Neural cell (in vitro differentiated cells): ENCODE measurements at regions not wholly inside any gene's neighbourhood (a gene's known extent, or its start where the extent isn't known, plus 50 kb on each side); places are given as distances from the start of the nearest gene placed in this dataset.

Source experiments
- POLR2AphosphoS5 ChIP-seq: IDR thresholded peaks from 2 replicates; pipeline ENCODE4 v1.6.1; 2012
- SMC3 ChIP-seq: fragments of 450-650 bp; conservative IDR thresholded peaks from 2 replicates; pipeline ENCODE4 v1.6.1; 2014; ENCODE audit warnings: antibody characterized with exemption, mild to moderate bottlenecking, moderate library complexity; ENCODE audit not compliant: poor library complexity
- TF ChIP-seq, protein P1 (sequence below): IDR thresholded peaks from 2 replicates; pipeline ENCODE4 v1.6.1; 2012; ENCODE audit warnings: borderline replicate concordance
- TF ChIP-seq, protein P2 (sequence below): fragments of 450-650 bp; IDR thresholded peaks from 2 replicates; pipeline ENCODE4 v1.5.1; 2014; ENCODE audit warnings: antibody characterized with exemption, mild to moderate bottlenecking, moderate library complexity; ENCODE audit not compliant: poor library complexity, severe bottlenecking

DNA sequence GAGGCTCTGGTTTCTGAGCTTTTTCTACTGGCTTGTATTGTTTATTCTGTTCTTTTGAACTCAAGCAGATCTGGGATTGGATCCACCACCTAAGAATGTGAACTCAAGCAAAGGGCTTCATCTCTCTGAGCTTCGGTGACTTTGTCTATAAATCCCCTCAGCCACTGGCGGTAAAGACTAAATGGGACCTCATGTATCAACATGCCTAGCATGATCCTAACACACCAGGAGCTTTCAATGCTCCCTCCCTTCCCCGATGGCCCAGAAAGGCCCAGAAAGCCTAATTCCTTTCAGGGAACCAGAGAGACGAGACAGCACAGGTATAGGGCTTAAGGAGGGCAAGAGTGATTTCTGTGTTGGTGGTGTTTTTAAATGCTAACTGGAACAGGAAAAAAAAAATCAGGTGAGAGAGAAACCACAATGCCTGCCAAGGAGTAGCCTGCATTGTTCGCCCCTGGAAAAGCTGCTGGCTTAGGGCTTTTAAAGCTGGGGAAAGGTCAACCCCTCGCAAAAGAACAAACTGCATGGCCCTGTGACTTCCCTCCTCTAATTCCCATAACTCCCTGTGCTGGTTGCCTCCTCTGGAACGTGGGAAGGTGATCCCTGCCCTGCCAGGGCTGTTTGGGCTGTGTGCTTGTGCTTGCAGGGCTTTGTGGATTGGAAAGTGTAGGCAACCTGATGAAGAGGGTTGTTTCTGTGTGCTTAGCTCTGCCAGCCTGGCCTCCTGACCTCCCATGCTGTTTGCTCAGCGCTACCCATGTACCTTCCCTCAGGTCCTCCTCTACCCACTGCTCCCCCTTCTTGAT is 147.0 kb downstream of the PLPP3 start:
- TF ChIP-seq, protein P1, sequence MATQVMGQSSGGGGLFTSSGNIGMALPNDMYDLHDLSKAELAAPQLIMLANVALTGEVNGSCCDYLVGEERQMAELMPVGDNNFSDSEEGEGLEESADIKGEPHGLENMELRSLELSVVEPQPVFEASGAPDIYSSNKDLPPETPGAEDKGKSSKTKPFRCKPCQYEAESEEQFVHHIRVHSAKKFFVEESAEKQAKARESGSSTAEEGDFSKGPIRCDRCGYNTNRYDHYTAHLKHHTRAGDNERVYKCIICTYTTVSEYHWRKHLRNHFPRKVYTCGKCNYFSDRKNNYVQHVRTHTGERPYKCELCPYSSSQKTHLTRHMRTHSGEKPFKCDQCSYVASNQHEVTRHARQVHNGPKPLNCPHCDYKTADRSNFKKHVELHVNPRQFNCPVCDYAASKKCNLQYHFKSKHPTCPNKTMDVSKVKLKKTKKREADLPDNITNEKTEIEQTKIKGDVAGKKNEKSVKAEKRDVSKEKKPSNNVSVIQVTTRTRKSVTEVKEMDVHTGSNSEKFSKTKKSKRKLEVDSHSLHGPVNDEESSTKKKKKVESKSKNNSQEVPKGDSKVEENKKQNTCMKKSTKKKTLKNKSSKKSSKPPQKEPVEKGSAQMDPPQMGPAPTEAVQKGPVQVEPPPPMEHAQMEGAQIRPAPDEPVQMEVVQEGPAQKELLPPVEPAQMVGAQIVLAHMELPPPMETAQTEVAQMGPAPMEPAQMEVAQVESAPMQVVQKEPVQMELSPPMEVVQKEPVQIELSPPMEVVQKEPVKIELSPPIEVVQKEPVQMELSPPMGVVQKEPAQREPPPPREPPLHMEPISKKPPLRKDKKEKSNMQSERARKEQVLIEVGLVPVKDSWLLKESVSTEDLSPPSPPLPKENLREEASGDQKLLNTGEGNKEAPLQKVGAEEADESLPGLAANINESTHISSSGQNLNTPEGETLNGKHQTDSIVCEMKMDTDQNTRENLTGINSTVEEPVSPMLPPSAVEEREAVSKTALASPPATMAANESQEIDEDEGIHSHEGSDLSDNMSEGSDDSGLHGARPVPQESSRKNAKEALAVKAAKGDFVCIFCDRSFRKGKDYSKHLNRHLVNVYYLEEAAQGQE, result no peak
- TF ChIP-seq, protein P2, sequence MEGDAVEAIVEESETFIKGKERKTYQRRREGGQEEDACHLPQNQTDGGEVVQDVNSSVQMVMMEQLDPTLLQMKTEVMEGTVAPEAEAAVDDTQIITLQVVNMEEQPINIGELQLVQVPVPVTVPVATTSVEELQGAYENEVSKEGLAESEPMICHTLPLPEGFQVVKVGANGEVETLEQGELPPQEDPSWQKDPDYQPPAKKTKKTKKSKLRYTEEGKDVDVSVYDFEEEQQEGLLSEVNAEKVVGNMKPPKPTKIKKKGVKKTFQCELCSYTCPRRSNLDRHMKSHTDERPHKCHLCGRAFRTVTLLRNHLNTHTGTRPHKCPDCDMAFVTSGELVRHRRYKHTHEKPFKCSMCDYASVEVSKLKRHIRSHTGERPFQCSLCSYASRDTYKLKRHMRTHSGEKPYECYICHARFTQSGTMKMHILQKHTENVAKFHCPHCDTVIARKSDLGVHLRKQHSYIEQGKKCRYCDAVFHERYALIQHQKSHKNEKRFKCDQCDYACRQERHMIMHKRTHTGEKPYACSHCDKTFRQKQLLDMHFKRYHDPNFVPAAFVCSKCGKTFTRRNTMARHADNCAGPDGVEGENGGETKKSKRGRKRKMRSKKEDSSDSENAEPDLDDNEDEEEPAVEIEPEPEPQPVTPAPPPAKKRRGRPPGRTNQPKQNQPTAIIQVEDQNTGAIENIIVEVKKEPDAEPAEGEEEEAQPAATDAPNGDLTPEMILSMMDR, result no peak
- TF ChIP-seq SMC3, result no peak
- TF ChIP-seq POLR2AphosphoS5, result no peak
